ENCODE measurements at regions not wholly inside any gene's neighbourhood (a gene's known extent, or its start where the extent isn't known, plus 50 kb on each side); places are given as distances from the start of the nearest gene placed in this dataset.

DNA sequence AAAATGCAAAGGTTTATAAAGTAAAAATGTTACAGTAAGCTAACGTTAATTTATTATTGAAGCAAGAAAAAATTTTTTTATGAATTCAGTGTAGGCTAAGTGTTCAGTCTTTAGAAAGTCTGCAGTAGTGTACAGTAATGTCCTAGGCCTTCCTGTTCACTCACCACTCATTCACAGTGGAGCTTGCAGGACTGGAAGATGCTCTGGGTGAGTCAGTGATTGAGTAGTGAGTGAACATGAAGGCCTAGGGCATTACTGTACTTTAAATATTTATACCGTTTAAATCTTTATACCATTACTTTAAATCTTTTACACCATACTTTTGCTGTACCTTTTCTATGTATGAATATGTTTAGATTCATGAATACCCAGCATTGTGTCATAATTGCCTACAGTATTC is 120.3 kb upstream of the SLC38A4 start:
- FAIRE-seq = no peak
- in situ Hi-C loops (cut with HindIII; ENCODE audit: extremely low pct_ligation_motif_present, low pct_unique_long_range_greater_than_20kb) (no loop called here), intact Hi-C loops (cut with micrococcal nuclease; ENCODE audit: unreplicated experiment) (no loop called here)
- ChIA-PET CTCF (ENCODE audit: low intra/inter-chr PET ratio, low total read pairs) (no interaction called here), POLR2A (no interaction called here)
- no peak for DNase-seq (ENCODE audit: low spot score)
- TF ChIP-seq SMAD1 (CRISPR knock-in tag; IDR thresholded peaks at IDR 0.05; ENCODE audit: borderline replicate concordance, low read depth) = no peak
- no peak for TF ChIP-seq PRPF4 (IDR thresholded peaks at IDR 0.05; ENCODE audit: low read depth, low read length, poor library complexity, severe bottlenecking)
- TF ChIP-seq, protein P1, sequence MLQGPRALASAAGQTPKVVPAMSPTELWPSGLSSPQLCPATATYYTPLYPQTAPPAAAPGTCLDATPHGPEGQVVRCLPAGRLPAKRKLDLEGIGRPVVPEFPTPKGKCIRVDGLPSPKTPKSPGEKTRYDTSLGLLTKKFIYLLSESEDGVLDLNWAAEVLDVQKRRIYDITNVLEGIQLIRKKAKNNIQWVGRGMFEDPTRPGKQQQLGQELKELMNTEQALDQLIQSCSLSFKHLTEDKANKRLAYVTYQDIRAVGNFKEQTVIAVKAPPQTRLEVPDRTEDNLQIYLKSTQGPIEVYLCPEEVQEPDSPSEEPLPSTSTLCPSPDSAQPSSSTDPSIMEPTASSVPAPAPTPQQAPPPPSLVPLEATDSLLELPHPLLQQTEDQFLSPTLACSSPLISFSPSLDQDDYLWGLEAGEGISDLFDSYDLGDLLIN (CRISPR knock-in tag; IDR thresholded peaks at IDR 0.05; ENCODE audit: borderline replicate concordance) = no peak
- no peak for TF ChIP-seq SMAD9 (CRISPR knock-in tag; IDR thresholded peaks at IDR 0.05)
- no peak for TF ChIP-seq KDM3A (CRISPR knock-in tag; IDR thresholded peaks at IDR 0.05; ENCODE audit: low read depth)
- ATAC-seq = no peak
- Histone ChIP-seq H3K4me1 (ENCODE audit: insufficient read depth, low read length) (no peaks in the 10 kb centered on the region), H3K9me3 (ENCODE audit: low read length) (no peaks in the 10 kb centered on the region), H2AFZ (ENCODE audit: low read length) (no peak overlapping the region), H3K27ac (ENCODE audit: extremely low read length, insufficient read depth, low read length) (no peak overlapping the region), H3K79me2 (ENCODE audit: insufficient read depth, low read length) (no peaks in the 10 kb centered on the region), H3K4me3 (replicated peaks in 1 of 3; ENCODE audit: insufficient read depth in 1 of 3, low read depth in 2 of 3, low read length in 3 of 3) (no peak overlapping the region), H3K27me3 (ENCODE audit: control insufficient read depth in 1 of 2, insufficient read depth in 2 of 2, low read length in 2 of 2) (no peaks in the 10 kb centered on the region), H3K4me2 (ENCODE audit: low read depth, low read length) (no peak overlapping the region), H3K36me3 (replicated peaks in 1 of 2; ENCODE audit: control insufficient read depth in 1 of 2, insufficient read depth in 2 of 2, low read length in 2 of 2) (no peaks in the 10 kb centered on the region), H3K9ac (ENCODE audit: insufficient read depth, low read depth, low read length) (no peak overlapping the region), H4K20me1 (ENCODE audit: insufficient read depth, low read length) (no peaks in the 10 kb centered on the region; the same call in 1 of the 2 replicates)
- BruUV-seq (replicated peaks) = no TSS peak
- WGBS (ENCODE audit: low lambda C conversion rate) = 37% methylated on average over 2 of the region's 2 CpGs

DNA sequence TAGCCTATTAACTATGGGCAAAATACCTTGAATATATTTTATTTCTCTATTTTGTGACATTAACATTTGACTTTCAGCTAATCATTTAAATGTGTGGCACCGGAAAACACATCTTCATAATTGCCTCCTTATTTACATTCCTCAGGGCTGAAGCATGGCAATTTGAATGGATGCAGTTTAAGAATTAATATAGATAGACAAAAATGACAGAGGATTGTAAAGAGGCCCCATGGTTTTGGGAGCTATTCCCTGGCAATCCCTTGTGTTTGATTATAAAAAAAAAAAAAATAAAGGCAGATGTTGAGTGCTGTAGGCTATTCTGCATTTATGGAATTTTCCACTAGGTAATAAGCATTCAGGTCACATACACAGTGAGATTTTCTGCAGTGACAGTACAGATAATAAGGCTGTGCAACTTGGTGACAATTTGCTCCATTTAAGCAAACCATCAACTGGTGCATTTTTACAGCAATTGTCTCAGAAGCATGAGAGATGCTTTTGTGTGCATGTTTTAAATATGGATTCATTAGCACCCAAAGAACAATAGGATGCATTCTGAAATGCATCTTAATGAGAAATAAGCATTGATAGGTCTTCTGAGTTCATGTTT is 123.2 kb upstream of the SLC38A4 start:
- BruUV-seq (replicated peaks) = no TSS peak
- in situ Hi-C loops (cut with HindIII; ENCODE audit: extremely low pct_ligation_motif_present, low pct_unique_long_range_greater_than_20kb) = no loop called here
- Histone ChIP-seq H3K36me3 (replicated peaks in 1 of 2; ENCODE audit: control insufficient read depth in 1 of 2, insufficient read depth in 2 of 2, low read length in 2 of 2) (no peaks in the 10 kb centered on the region), H3K9me3 (ENCODE audit: low read length) (no peaks in the 10 kb centered on the region), H3K4me2 (ENCODE audit: low read depth, low read length) (no peak overlapping the region), H3K27ac (ENCODE audit: extremely low read length, insufficient read depth, low read length) (no peak overlapping the region), H3K4me3 (replicated peaks in 1 of 3; ENCODE audit: insufficient read depth in 1 of 3, low read depth in 2 of 3, low read length in 3 of 3) (no peak overlapping the region), H3K27me3 (ENCODE audit: control insufficient read depth in 1 of 2, insufficient read depth in 2 of 2, low read length in 2 of 2) (no peaks in the 10 kb centered on the region), H3K79me2 (ENCODE audit: insufficient read depth, low read length) (no peaks in the 10 kb centered on the region), H4K20me1 (ENCODE audit: insufficient read depth, low read length) (no peaks in the 10 kb centered on the region; the same call in 1 of the 2 replicates), H3K4me1 (ENCODE audit: insufficient read depth, low read length) (no peaks in the 10 kb centered on the region), H2AFZ (ENCODE audit: low read length) (no peak overlapping the region), H3K9ac (ENCODE audit: insufficient read depth, low read depth, low read length) (no peak overlapping the region)
- ChIA-PET POLR2A (no interaction called here), CTCF (ENCODE audit: low intra/inter-chr PET ratio, low total read pairs) (no interaction called here)
- TF ChIP-seq NONO (IDR thresholded peaks at IDR 0.05) = no peak
- TF ChIP-seq NONO (CRISPR knock-in tag; conservative IDR thresholded peaks at IDR 0.05) = no peak
- TF ChIP-seq RBM39 (IDR thresholded peaks at IDR 0.05; ENCODE audit: low read depth, low read length, poor library complexity, severe bottlenecking) = no peak
- TF ChIP-seq ZNF749 (CRISPR knock-in tag; IDR thresholded peaks at IDR 0.05; ENCODE audit: borderline replicate concordance) = no peak
- TF ChIP-seq, protein P2, sequence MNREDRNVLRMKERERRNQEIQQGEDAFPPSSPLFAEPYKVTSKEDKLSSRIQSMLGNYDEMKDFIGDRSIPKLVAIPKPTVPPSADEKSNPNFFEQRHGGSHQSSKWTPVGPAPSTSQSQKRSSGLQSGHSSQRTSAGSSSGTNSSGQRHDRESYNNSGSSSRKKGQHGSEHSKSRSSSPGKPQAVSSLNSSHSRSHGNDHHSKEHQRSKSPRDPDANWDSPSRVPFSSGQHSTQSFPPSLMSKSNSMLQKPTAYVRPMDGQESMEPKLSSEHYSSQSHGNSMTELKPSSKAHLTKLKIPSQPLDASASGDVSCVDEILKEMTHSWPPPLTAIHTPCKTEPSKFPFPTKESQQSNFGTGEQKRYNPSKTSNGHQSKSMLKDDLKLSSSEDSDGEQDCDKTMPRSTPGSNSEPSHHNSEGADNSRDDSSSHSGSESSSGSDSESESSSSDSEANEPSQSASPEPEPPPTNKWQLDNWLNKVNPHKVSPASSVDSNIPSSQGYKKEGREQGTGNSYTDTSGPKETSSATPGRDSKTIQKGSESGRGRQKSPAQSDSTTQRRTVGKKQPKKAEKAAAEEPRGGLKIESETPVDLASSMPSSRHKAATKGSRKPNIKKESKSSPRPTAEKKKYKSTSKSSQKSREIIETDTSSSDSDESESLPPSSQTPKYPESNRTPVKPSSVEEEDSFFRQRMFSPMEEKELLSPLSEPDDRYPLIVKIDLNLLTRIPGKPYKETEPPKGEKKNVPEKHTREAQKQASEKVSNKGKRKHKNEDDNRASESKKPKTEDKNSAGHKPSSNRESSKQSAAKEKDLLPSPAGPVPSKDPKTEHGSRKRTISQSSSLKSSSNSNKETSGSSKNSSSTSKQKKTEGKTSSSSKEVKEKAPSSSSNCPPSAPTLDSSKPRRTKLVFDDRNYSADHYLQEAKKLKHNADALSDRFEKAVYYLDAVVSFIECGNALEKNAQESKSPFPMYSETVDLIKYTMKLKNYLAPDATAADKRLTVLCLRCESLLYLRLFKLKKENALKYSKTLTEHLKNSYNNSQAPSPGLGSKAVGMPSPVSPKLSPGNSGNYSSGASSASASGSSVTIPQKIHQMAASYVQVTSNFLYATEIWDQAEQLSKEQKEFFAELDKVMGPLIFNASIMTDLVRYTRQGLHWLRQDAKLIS (CRISPR knock-in tag; IDR thresholded peaks at IDR 0.05) = no peak
- FAIRE-seq (no peak), ATAC-seq (no peak), DNase-seq (ENCODE audit: low spot score) (no peak)
- intact Hi-C loops (cut with micrococcal nuclease; ENCODE audit: unreplicated experiment) = no loop called here
- WGBS (ENCODE audit: low lambda C conversion rate) = 39% methylated on average over 1 of the region's 1 CpG

All from HepG2 (cell line).